GM12878 (cell line): ENCODE measurements at regions not wholly inside any gene's neighbourhood (a gene's known extent, or its start where the extent isn't known, plus 50 kb on each side); places are given as distances from the start of the nearest gene placed in this dataset.

Experiments used
- CEBPB ChIP-seq, 2 experiments: fragments of 150-350 bp in 1 of 2; IDR thresholded peaks; 2 replicates each; pipeline ENCODE4 v1.6.1; 2012 to 2014; ENCODE audit warnings: low read depth in 2 of 2, low read length in 2 of 2, borderline replicate concordance in 1 of 2, inconsistent platforms in 1 of 2
- CEBPZ ChIP-seq: fragments of 150-350 bp; IDR thresholded peaks from 2 replicates; pipeline ENCODE4 v1.6.1; 2016; ENCODE audit warnings: low read depth, low read length
- DPF2 ChIP-seq: fragments of 450-650 bp; IDR thresholded peaks from 2 replicates; pipeline ENCODE4 v1.6.1; 2017; ENCODE audit warnings: mild to moderate bottlenecking
- E2F4 ChIP-seq: IDR thresholded peaks from 2 replicates; pipeline ENCODE4 v1.6.1; 2012; ENCODE audit warnings: low read depth, low read length, improper control_type of control experiment
- E4F1 ChIP-seq: fragments of 450-650 bp; IDR thresholded peaks from 2 replicates; pipeline ENCODE4 v1.6.1; 2018; ENCODE audit warnings: borderline replicate concordance, mild to moderate bottlenecking; ENCODE audit not compliant: partially characterized antibody
- EGR1 ChIP-seq, 2 experiments: IDR thresholded peaks; 1 replicate in 1 of 2; 2 replicates in 1 of 2; pipeline ENCODE4 v1.6.1; 2011 to 2012; ENCODE audit warnings: low read depth in 2 of 2, low read length in 2 of 2, borderline replicate concordance in 1 of 2, mild to moderate bottlenecking in 1 of 2, moderate library complexity in 1 of 2
- ELK1 ChIP-seq: IDR thresholded peaks from 2 replicates; pipeline ENCODE4 v1.6.1; 2012; ENCODE audit warnings: low read depth, low read length, improper control_type of control experiment
- EZH2 ChIP-seq: IDR thresholded peaks from 2 replicates; pipeline ENCODE4 v1.6.1; 2012; ENCODE audit warnings: low read depth, mild to moderate bottlenecking, control low read depth, inconsistent platforms, low read length, borderline replicate concordance; ENCODE audit not compliant: control insufficient read depth
- HDAC6 ChIP-seq: fragments of 200-600 bp; sonication (generic); IDR thresholded peaks from one replicate; pipeline ENCODE4 v1.8.0; 2017; ENCODE audit warnings: antibody characterized with exemption; ENCODE audit not compliant: unreplicated experiment
- HDGF ChIP-seq: fragments of 450-650 bp; IDR thresholded peaks from 2 replicates; pipeline ENCODE4 v1.6.1; 2016; ENCODE audit warnings: antibody characterized with exemption
- JUND ChIP-seq: IDR thresholded peaks from 2 replicates; pipeline ENCODE4 v1.6.1; 2012; ENCODE audit warnings: low read depth, mild to moderate bottlenecking, low read length, improper control_type of control experiment, moderate library complexity
- KLF5 ChIP-seq: fragments of 450-650 bp; IDR thresholded peaks from 2 replicates; pipeline ENCODE4 v1.6.1; 2014; ENCODE audit warnings: mild to moderate bottlenecking; ENCODE audit not compliant: partially characterized antibody
- MEF2A ChIP-seq: IDR thresholded peaks from 2 replicates; pipeline ENCODE4 v1.6.1; 2011; ENCODE audit warnings: low read depth, mild to moderate bottlenecking, low read length, moderate library complexity; ENCODE audit not compliant: insufficient read depth
- NKRF ChIP-seq: fragments of 450-650 bp; conservative IDR thresholded peaks from 2 replicates; pipeline ENCODE4 v1.6.1; 2017; ENCODE audit warnings: mild to moderate bottlenecking, moderate library complexity
- SREBF1 ChIP-seq: IDR thresholded peaks from 2 replicates; pipeline ENCODE4 v1.6.1; 2012; ENCODE audit warnings: mild to moderate bottlenecking, low read length
- USF1 ChIP-seq: IDR thresholded peaks from 2 replicates; pipeline ENCODE4 v1.6.1; 2011; ENCODE audit warnings: borderline replicate concordance, low read depth, mild to moderate bottlenecking, moderate library complexity, mixed read lengths, low read length; ENCODE audit not compliant: insufficient read depth; ENCODE audit errors: extremely low read length
- YBX1 ChIP-seq: fragments of 450-650 bp; IDR thresholded peaks from 2 replicates; pipeline ENCODE4 v1.6.1; 2016; ENCODE audit warnings: antibody characterized with exemption
- ZBED1 ChIP-seq: IDR thresholded peaks from 2 replicates; pipeline ENCODE4 v1.6.1; 2016; ENCODE audit warnings: borderline replicate concordance
- ZNF217 ChIP-seq: fragments of 450-650 bp; IDR thresholded peaks from 2 replicates; pipeline ENCODE4 v1.6.1; 2017; ENCODE audit warnings: antibody characterized with exemption, mild to moderate bottlenecking

GRCh38 chr2:122866095-122866494, 1110.6 kb downstream of the TSN start (continued):
- TF ChIP-seq CEBPZ (no peak), KLF5 (no peak), ELK1 (no peak), JUND (no peak), DPF2 (no peak; the same call in 1 of the 2 replicates), EZH2 (no peak), ZBED1 (peak; percentile 26; the same call in 1 of the 2 replicates), USF1 (no peak), NKRF (no peak), E2F4 (no peak), YBX1 (no peak), ZNF217 (no peak), HDGF (peak; percentile 56; the same call in 1 of the 2 replicates), E4F1 (no peak), CEBPB (IDR thresholded peaks at IDR 0.05; ENCODE audit: borderline replicate concordance in 1 of 2, low read depth in 2 of 2, low read length in 2 of 2) (no peak), MEF2A (peak; percentile 58), EGR1 (IDR thresholded peaks at IDR 0.05; ENCODE audit: borderline replicate concordance in 1 of 2, low read depth in 2 of 2, low read length in 2 of 2) (no peak), HDAC6 (no peak), SREBF1 (no peak)
